HCT116 (cell line): ENCODE measurements at regions not wholly inside any gene's neighbourhood (a gene's known extent, or its start where the extent isn't known, plus 50 kb on each side); places are given as distances from the start of the nearest gene placed in this dataset.

ENCODE experiments used
- CEBPB ChIP-seq: IDR thresholded peaks from 2 replicates; pipeline ENCODE4 v1.6.1; 2012; ENCODE audit warnings: low read depth
- CTCF ChIP-seq, 3 experiments: fragments of 200-600 bp in 1 of 3; sonication (generic) in 1 of 3; IDR thresholded peaks in 2 of 3; conservative IDR thresholded peaks in 1 of 3; 2 replicates each; pipeline ENCODE4 v1.5.1; 2012 to 2017; ENCODE audit warnings: low read depth in 2 of 3, low read length in 2 of 3, antibody characterized with exemption in 1 of 3, borderline replicate concordance in 1 of 3, control low read depth in 1 of 3, mild to moderate bottlenecking in 1 of 3, mixed read lengths in 1 of 3, mixed run types in 1 of 3, moderate library complexity in 1 of 3; ENCODE audit not compliant: insufficient read depth in 1 of 3
- EZH2phosphoT487 ChIP-seq: fragments of 200-600 bp; IDR thresholded peaks from 2 replicates; pipeline ENCODE4 v1.6.1; 2018; ENCODE audit warnings: antibody characterized with exemption, borderline replicate concordance

GRCh38 chrX:9204560-9204959 lies 170.6 kb upstream of the FAM9B start:
- TF ChIP-seq CTCF (IDR thresholded peaks at IDR 0.05 in 2 of 3, conservative IDR thresholded peaks at IDR 0.05 in 1 of 3; ENCODE audit: borderline replicate concordance in 1 of 3, insufficient read depth in 1 of 3, low read depth in 2 of 3, low read length in 2 of 3) (no peak), EZH2phosphoT487 (no peak), CEBPB (no peak)
